Astrocyte (in vitro differentiated cells and primary cell): ENCODE measurements at regions not wholly inside any gene's neighbourhood (a gene's known extent, or its start where the extent isn't known, plus 50 kb on each side); places are given as distances from the start of the nearest gene placed in this dataset.

Source experiments
- EZH2 ChIP-seq: IDR thresholded peaks from 2 replicates; pipeline ENCODE4 v1.6.1; 2012; ENCODE audit warnings: mild to moderate bottlenecking, low read length, inconsistent platforms; ENCODE audit not compliant: insufficient read depth
- TF ChIP-seq, protein P1 (sequence below): IDR thresholded peaks from 2 replicates; pipeline ENCODE4 v1.5.1; 2011; ENCODE audit warnings: low read depth, mild to moderate bottlenecking, inconsistent platforms, low read length, moderate library complexity; ENCODE audit not compliant: insufficient read depth

DNA sequence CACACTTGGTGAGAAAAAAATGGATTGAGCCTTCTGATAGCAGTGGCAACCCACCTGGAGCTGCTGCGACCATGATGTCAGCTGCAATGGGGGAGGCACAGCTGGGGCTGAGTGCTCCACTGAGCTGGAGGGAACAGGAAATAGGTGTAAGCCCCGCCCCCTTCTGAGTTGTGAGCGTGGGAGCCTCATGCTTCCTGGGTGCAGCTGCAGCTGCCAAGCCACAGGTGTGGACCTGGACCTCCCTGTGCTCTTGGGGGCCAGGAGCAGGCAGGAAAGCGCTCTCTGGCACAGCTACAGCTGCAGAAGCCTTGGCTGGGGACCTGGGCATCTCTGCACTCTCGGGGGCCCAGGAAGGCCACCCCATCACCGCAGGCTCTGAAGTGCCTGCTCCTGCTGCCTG, 970.6 kb downstream of the DCDC2C start:
- TF ChIP-seq, protein P1, sequence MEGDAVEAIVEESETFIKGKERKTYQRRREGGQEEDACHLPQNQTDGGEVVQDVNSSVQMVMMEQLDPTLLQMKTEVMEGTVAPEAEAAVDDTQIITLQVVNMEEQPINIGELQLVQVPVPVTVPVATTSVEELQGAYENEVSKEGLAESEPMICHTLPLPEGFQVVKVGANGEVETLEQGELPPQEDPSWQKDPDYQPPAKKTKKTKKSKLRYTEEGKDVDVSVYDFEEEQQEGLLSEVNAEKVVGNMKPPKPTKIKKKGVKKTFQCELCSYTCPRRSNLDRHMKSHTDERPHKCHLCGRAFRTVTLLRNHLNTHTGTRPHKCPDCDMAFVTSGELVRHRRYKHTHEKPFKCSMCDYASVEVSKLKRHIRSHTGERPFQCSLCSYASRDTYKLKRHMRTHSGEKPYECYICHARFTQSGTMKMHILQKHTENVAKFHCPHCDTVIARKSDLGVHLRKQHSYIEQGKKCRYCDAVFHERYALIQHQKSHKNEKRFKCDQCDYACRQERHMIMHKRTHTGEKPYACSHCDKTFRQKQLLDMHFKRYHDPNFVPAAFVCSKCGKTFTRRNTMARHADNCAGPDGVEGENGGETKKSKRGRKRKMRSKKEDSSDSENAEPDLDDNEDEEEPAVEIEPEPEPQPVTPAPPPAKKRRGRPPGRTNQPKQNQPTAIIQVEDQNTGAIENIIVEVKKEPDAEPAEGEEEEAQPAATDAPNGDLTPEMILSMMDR, result no peak
- no peak for TF ChIP-seq EZH2
